ENCODE measurements at regions not wholly inside any gene's neighbourhood (a gene's known extent, or its start where the extent isn't known, plus 50 kb on each side); places are given as distances from the start of the nearest gene placed in this dataset.

DNA sequence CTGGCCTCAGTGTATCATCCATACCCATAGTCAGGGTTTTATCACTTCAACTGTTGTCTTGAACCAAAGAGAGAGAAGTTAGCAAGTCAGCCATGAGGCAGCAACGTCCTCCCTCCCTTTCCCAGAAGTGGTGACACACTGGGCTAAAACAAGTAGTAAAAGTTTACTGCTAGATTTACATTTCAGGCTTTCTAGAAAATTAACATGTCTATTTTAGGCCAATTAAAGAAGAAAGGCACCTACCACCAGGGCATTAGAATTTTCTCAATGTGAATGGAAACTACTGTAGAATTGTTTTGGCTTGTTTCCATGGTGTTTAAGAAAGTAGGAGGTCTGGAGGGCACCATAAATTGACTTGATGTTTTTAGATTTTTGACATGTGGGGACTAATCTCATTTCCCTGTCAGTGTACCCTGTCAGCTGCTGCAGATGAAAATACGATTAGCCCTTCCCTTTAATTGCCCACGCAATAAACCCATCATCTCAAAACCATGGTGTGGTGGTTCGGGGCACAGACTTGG, 121.8 kb upstream of the ELL2 start:
- ATAC-seq (no peak), FAIRE-seq (peak; percentile 62), DNase-seq (ENCODE audit: low read depth, low spot score) (no peak)
- intact Hi-C loops (cut with micrococcal nuclease; ENCODE audit: unreplicated experiment): no loop called here
- Histone ChIP-seq H3K4me1 (ENCODE audit: control insufficient read depth, insufficient read depth, low read length) (no peaks in the 10 kb centered on the region), H3K4me3 (no peak overlapping the region), H3K9ac (ENCODE audit: control insufficient read depth, insufficient read depth, low read length) (no peak overlapping the region), H3K36me3 (ENCODE audit: control insufficient read depth in 2 of 2, insufficient read depth in 2 of 2, low read length in 1 of 2) (no peaks in the 10 kb centered on the region), H2AFZ (ENCODE audit: control insufficient read depth, low read depth, low read length) (no peak overlapping the region), H4K20me1 (ENCODE audit: control insufficient read depth, insufficient read depth) (no peaks in the 10 kb centered on the region), H3K9me3 (replicated peaks; ENCODE audit: control insufficient read depth, insufficient read depth, low read length) (no peaks in the 10 kb centered on the region), H3K4me2 (ENCODE audit: control insufficient read depth, insufficient read depth) (no peak overlapping the region), H3K27me3 (replicated peaks in 1 of 2; ENCODE audit: control insufficient read depth in 2 of 2, insufficient read depth in 2 of 2, low read length in 1 of 2) (no peaks in the 10 kb centered on the region), H3K79me2 (ENCODE audit: control insufficient read depth, insufficient read depth, low read length) (no peaks in the 10 kb centered on the region), H3K27ac (ENCODE audit: control insufficient read depth, insufficient read depth) (no peak overlapping the region)
- in situ Hi-C loops (cut with MboI): no loop called here
- WGBS (ENCODE audit: insufficient coverage, insufficient replicate concordance, low lambda C conversion rate, missing lambda C conversion rate): 36% methylated on average over 4 of the region's 4 CpGs
- POLR2A ChIA-PET: no interaction called here
- TF ChIP-seq IKZF2 (IDR thresholded peaks at IDR 0.05) (no peak), YY1 (IDR thresholded peaks at IDR 0.05; ENCODE audit: low read depth, low read length) (no peak), NBN (IDR thresholded peaks at IDR 0.05) (no peak)
- RAD21 ChIA-PET (ENCODE audit: unreplicated experiment): interaction anchor here (0.6 kb wide), 1 partner anchor 227 kb away, joined by 3 read pairs; no protein-coding TSS in a partner anchor
- SMC1A ChIA-PET (ENCODE audit: uncharacterized antibody, unreplicated experiment): no interaction called here
- CTCF ChIA-PET: no interaction called here
- BruUV-seq (replicated peaks): no TSS peak

DNA sequence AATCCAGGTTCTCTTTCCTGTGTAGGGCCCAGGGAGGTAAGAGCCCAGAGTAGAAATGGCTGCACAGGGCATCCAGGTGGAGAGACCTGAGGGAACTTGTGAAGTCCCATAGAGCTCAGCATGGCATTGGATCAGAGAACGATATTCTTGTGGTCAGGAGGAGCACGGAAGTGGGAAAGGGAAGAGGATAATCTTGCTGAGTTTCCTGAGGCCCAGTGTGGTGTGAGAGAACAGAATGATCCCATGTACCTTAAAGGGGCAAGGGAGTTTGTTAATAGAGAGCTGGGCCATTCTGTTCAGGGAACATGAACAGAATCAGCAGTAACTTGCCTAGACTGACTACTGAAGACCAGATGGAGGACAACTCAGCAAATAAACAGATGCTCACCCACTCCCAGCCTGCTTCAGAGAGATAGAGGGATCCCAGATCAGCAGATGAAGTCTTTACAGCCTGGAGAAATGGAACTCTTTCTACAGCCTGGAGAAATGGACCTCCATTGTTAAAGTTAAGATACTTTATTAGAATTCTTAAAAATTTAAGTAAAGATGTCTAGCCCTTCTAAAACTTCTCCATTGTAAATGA, 119.7 kb upstream of the ELL2 start:
- 91% methylated on average over 2 of the region's 2 CpGs for WGBS (ENCODE audit: insufficient coverage, insufficient replicate concordance, low lambda C conversion rate, missing lambda C conversion rate)
- SMC1A ChIA-PET (ENCODE audit: uncharacterized antibody, unreplicated experiment): no interaction called here
- intact Hi-C loops (cut with micrococcal nuclease; ENCODE audit: unreplicated experiment): no loop called here
- no TSS peak for BruUV-seq (replicated peaks)
- Histone ChIP-seq H3K4me2 (ENCODE audit: control insufficient read depth, insufficient read depth) (no peak overlapping the region), H3K4me3 (no peak overlapping the region), H3K9ac (ENCODE audit: control insufficient read depth, insufficient read depth, low read length) (no peak overlapping the region), H3K27ac (ENCODE audit: control insufficient read depth, insufficient read depth) (no peak overlapping the region), H3K79me2 (ENCODE audit: control insufficient read depth, insufficient read depth, low read length) (no peaks in the 10 kb centered on the region), H3K27me3 (replicated peaks in 1 of 2; ENCODE audit: control insufficient read depth in 2 of 2, insufficient read depth in 2 of 2, low read length in 1 of 2) (no peaks in the 10 kb centered on the region), H4K20me1 (ENCODE audit: control insufficient read depth, insufficient read depth) (no peaks in the 10 kb centered on the region), H3K36me3 (ENCODE audit: control insufficient read depth in 2 of 2, insufficient read depth in 2 of 2, low read length in 1 of 2) (no peaks in the 10 kb centered on the region), H3K4me1 (ENCODE audit: control insufficient read depth, insufficient read depth, low read length) (no peaks in the 10 kb centered on the region), H3K9me3 (replicated peaks; ENCODE audit: control insufficient read depth, insufficient read depth, low read length) (no peaks in the 10 kb centered on the region), H2AFZ (ENCODE audit: control insufficient read depth, low read depth, low read length) (no peak overlapping the region)
- CTCF ChIA-PET: no interaction called here
- DNase-seq (ENCODE audit: low read depth, low spot score): no peak
- RAD21 ChIA-PET (ENCODE audit: unreplicated experiment): no interaction called here
- FAIRE-seq: no peak
- ATAC-seq: no peak
- POLR2A ChIA-PET: interaction anchor here (1.7 kb wide), 1 partner anchor 9 kb away, joined by 4 read pairs; no protein-coding TSS in a partner anchor
- in situ Hi-C loops (cut with MboI): no loop called here
- TF ChIP-seq, protein P1, sequence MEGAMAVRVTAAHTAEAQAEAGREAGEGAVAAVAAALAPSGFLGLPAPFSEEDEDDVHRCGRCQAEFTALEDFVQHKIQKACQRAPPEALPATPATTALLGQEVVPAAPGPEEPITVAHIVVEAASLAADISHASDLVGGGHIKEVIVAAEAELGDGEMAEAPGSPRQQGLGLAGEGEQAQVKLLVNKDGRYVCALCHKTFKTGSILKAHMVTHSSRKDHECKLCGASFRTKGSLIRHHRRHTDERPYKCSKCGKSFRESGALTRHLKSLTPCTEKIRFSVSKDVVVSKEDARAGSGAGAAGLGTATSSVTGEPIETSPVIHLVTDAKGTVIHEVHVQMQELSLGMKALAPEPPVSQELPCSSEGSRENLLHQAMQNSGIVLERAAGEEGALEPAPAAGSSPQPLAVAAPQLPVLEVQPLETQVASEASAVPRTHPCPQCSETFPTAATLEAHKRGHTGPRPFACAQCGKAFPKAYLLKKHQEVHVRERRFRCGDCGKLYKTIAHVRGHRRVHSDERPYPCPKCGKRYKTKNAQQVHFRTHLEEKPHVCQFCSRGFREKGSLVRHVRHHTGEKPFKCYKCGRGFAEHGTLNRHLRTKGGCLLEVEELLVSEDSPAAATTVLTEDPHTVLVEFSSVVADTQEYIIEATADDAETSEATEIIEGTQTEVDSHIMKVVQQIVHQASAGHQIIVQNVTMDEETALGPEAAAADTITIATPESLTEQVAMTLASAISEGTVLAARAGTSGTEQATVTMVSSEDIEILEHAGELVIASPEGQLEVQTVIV (IDR thresholded peaks at IDR 0.05; ENCODE audit: borderline replicate concordance, partially characterized antibody): no peak
- TF ChIP-seq, protein P2, sequence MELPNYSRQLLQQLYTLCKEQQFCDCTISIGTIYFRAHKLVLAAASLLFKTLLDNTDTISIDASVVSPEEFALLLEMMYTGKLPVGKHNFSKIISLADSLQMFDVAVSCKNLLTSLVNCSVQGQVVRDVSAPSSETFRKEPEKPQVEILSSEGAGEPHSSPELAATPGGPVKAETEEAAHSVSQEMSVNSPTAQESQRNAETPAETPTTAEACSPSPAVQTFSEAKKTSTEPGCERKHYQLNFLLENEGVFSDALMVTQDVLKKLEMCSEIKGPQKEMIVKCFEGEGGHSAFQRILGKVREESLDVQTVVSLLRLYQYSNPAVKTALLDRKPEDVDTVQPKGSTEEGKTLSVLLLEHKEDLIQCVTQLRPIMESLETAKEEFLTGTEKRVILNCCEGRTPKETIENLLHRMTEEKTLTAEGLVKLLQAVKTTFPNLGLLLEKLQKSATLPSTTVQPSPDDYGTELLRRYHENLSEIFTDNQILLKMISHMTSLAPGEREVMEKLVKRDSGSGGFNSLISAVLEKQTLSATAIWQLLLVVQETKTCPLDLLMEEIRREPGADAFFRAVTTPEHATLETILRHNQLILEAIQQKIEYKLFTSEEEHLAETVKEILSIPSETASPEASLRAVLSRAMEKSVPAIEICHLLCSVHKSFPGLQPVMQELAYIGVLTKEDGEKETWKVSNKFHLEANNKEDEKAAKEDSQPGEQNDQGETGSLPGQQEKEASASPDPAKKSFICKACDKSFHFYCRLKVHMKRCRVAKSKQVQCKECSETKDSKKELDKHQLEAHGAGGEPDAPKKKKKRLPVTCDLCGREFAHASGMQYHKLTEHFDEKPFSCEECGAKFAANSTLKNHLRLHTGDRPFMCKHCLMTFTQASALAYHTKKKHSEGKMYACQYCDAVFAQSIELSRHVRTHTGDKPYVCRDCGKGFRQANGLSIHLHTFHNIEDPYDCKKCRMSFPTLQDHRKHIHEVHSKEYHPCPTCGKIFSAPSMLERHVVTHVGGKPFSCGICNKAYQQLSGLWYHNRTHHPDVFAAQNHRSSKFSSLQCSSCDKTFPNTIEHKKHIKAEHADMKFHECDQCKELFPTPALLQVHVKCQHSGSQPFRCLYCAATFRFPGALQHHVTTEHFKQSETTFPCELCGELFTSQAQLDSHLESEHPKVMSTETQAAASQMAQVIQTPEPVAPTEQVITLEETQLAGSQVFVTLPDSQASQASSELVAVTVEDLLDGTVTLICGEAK (IDR thresholded peaks at IDR 0.05; ENCODE audit: borderline replicate concordance): no peak
- TF ChIP-seq EED (IDR thresholded peaks at IDR 0.05; ENCODE audit: low read depth) (no peak), POLR2AphosphoS2 (IDR thresholded peaks at IDR 0.05; ENCODE audit: low read depth, low read length) (no peak), POU2F2 (IDR thresholded peaks at IDR 0.05; ENCODE audit: borderline replicate concordance, low read depth, low read length) (no peak), NBN (IDR thresholded peaks at IDR 0.05) (no peak), NFXL1 (IDR thresholded peaks at IDR 0.05; ENCODE audit: borderline replicate concordance) (no peak), FOXM1 (IDR thresholded peaks at IDR 0.05; ENCODE audit: low read depth, low read length) (no peak), NR2C2 (IDR thresholded peaks at IDR 0.05; ENCODE audit: borderline replicate concordance, control insufficient read depth, insufficient read length, low read depth) (no peak), ZNF217 (IDR thresholded peaks at IDR 0.05) (no peak)
